ENCODE measurements at regions not wholly inside any gene's neighbourhood (a gene's known extent, or its start where the extent isn't known, plus 50 kb on each side); places are given as distances from the start of the nearest gene placed in this dataset.

- no peak for DNase-seq
- intact Hi-C loops (cut with DNase I) = no loop called here
- no peak overlapping the region for H3K4me3 ChIP-seq
- 86 to 87% methylated on average over 6 to 9 of the region's 9 CpGs for WGBS, 2 donors
- TF ChIP-seq CTCF (IDR thresholded peaks at IDR 0.05) = no peak
- TF ChIP-seq POLR2A (IDR thresholded peaks at IDR 0.05) = no peak
- H3K27me3 ChIP-seq = no peaks in the 10 kb centered on the region
- no peaks in the 10 kb centered on the region for H3K36me3 ChIP-seq
- peaks cover 0 to 10% (median 0%) of the 10 kb centered on the region in 3 donors for H3K9me3 ChIP-seq
- H3K27ac ChIP-seq = no peak overlapping the region
- H3K4me1 ChIP-seq = no peaks in the 10 kb centered on the region
These were observed 221.0 kb downstream of the GLRX3 start for GRCh38 chr10:130357226-130357625.

GRCh38 chr10:130357951-130358350 lies 221.8 kb downstream of the GLRX3 start:
- no peak overlapping the region for H3K4me3 ChIP-seq
- intact Hi-C loops (cut with DNase I) = no loop called here
- WGBS, 2 donors = 68 to 84% methylated on average over 4 to 10 of the region's 12 CpGs
- H3K4me1 ChIP-seq = no peaks in the 10 kb centered on the region
- peaks cover 0 to 10% (median 0%) of the 10 kb centered on the region in 3 donors for H3K9me3 ChIP-seq
- peaks cover 0 to 2% (median 0%) of the 10 kb centered on the region in 4 donors for H3K27me3 ChIP-seq
- H3K36me3 ChIP-seq = no peaks in the 10 kb centered on the region
- no peak for DNase-seq
- no peak for TF ChIP-seq CTCF (IDR thresholded peaks at IDR 0.05)
- TF ChIP-seq POLR2A (IDR thresholded peaks at IDR 0.05) = no peak
- no peak overlapping the region for H3K27ac ChIP-seq

DNA sequence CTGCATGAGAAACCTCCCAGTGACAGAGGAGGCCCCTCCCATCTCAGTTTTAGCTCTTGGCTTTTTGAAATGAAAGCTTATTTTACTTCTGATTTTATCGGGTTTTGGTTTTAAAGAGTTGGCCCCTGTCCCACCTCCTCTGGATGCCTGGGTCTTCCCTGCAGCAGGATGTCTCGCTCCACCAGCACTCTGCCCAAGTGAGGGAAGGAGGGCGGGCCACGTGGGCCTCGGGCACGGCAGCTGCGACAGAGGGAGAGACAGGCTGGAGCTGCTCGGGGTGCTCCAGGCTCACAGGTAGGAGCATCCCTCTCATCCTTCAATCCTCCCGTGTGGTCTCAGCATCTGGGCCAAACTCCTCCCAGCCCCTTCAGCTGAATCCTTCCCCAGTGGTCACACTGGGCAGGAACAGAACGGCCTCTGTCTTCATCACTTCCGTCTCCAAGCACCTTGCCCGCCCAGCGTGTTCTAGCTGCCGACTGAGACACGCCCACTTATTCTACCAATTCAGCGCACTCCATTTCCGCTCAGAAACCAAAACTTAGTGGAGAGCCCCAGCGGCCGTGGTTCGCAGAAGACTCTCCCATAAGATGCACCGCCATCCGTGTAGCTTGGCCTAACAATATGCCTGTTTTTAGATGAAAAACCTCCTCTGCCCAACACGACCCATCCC lies 222.9 kb downstream of the GLRX3 start:
- intact Hi-C loops (cut with DNase I) = no loop called here
- peaks cover 0 to 10% (median 0%) of the 10 kb centered on the region in 3 donors for H3K9me3 ChIP-seq
- no peak for DNase-seq
- no peak overlapping the region for H3K27ac ChIP-seq
- H3K27me3 ChIP-seq = peaks cover 0 to 7% (median 0%) of the 10 kb centered on the region in 4 donors
- H3K4me1 ChIP-seq = no peaks in the 10 kb centered on the region
- 67 to 82% methylated on average over 7 to 14 of the region's 23 CpGs for WGBS, 2 donors
- no peak overlapping the region for H3K4me3 ChIP-seq
- TF ChIP-seq POLR2A (IDR thresholded peaks at IDR 0.05) (no peak), CTCF (IDR thresholded peaks at IDR 0.05) (no peak)
- no peaks in the 10 kb centered on the region for H3K36me3 ChIP-seq

- no peak for DNase-seq
- 93 to 96% methylated on average over 6 to 7 of the region's 12 CpGs for WGBS, 2 donors
- no peak overlapping the region for H3K4me3 ChIP-seq
- H3K4me1 ChIP-seq = no peaks in the 10 kb centered on the region
- TF ChIP-seq CTCF (IDR thresholded peaks at IDR 0.05) (no peak), POLR2A (IDR thresholded peaks at IDR 0.05) (no peak)
- intact Hi-C loops (cut with DNase I) = no loop called here
- peaks cover 0 to 7% (median 0%) of the 10 kb centered on the region in 4 donors for H3K27me3 ChIP-seq
- no peaks in the 10 kb centered on the region for H3K36me3 ChIP-seq
- peaks cover 0 to 10% (median 0%) of the 10 kb centered on the region in 3 donors for H3K9me3 ChIP-seq
- no peak overlapping the region for H3K27ac ChIP-seq
These were observed 223.5 kb downstream of the GLRX3 start for GRCh38 chr10:130359711-130360110.

DNA sequence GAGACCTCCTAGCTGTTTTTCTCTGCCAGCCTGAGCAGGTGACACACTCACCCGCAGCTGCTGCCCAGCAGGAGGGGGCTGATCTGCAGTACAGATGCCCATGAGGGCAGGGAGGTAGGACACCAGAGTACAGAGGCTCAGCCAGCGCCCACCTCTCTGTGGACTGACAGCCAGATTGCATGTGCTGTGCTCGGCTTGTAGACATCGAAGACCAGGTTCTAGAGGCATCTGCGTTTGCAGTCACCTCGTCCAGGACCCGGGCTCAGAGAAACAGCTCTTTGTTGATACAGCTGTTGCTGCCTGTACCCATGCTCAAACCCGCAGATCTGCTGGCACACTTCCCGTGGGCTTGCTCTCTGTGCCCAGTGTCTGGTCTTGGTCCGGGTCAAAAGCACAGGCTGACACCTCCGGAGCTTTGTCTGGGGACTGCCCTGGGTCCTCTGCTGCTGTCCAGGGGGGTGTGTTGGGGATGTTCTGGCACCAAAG lies 224.7 kb downstream of the GLRX3 start:
- DNase-seq = no peak
- H3K4me3 ChIP-seq = no peak overlapping the region
- intact Hi-C loops (cut with DNase I) = no loop called here
- H3K36me3 ChIP-seq = no peaks in the 10 kb centered on the region
- WGBS, 2 donors = no CpG with 5 or more reads among the region's 11 CpGs
- H3K27ac ChIP-seq = no peak overlapping the region
- H3K9me3 ChIP-seq = peaks cover 0 to 4% (median 0%) of the 10 kb centered on the region in 3 donors
- no peak for TF ChIP-seq CTCF (IDR thresholded peaks at IDR 0.05)
- TF ChIP-seq POLR2A (IDR thresholded peaks at IDR 0.05) = no peak
- peaks cover 0 to 7% (median 0%) of the 10 kb centered on the region in 4 donors for H3K27me3 ChIP-seq
- H3K4me1 ChIP-seq = no peaks in the 10 kb centered on the region
